SK-N-SH treated with all-trans-retinoic acid at 6 μM for 48 hours (cell line): ENCODE measurements at regions not wholly inside any gene's neighbourhood (a gene's known extent, or its start where the extent isn't known, plus 50 kb on each side); places are given as distances from the start of the nearest gene placed in this dataset.

Experiments used
- ARNTL ChIP-seq: fragments of 450-650 bp; formaldehyde crosslinking; IDR thresholded peaks from 2 replicates; pipeline ENCODE4 v1.5.0; 2020; ENCODE audit warnings: low read depth, mild to moderate bottlenecking, moderate library complexity, borderline replicate concordance
- BACH2 ChIP-seq: fragments of 250-450 bp; sonication (Bioruptor Pico); IDR thresholded peaks from 2 replicates; pipeline ENCODE4 v1.9.0; 2021; ENCODE audit warnings: mild to moderate bottlenecking, borderline replicate concordance
- CREB5 ChIP-seq: fragments of 250-450 bp; sonication (Bioruptor Pico); IDR thresholded peaks from 2 replicates; pipeline ENCODE4 v1.5.1; 2020; ENCODE audit warnings: low read depth, mild to moderate bottlenecking, moderate library complexity
- GLIS3 ChIP-seq: fragments of 250-450 bp; sonication (Bioruptor Pico); IDR thresholded peaks from 2 replicates; pipeline ENCODE4 v1.5.0; 2020; ENCODE audit warnings: mild to moderate bottlenecking, moderate library complexity
- ISL1 ChIP-seq: fragments of 250-450 bp; sonication (Bioruptor Pico); IDR thresholded peaks from 2 replicates; pipeline ENCODE4 v2.1.2; 2022; ENCODE audit warnings: mild to moderate bottlenecking, moderate library complexity
- OSR1 ChIP-seq: fragments of 250-450 bp; sonication (Bioruptor Pico); IDR thresholded peaks from 2 replicates; pipeline ENCODE4 v1.8.0; 2022; ENCODE audit warnings: moderate library complexity, mild to moderate bottlenecking, inconsistent platforms
- PATZ1 ChIP-seq: fragments of 250-450 bp; sonication (Bioruptor Pico); IDR thresholded peaks from 2 replicates; pipeline ENCODE4 v1.8.0; 2020; ENCODE audit warnings: mild to moderate bottlenecking, moderate library complexity, borderline replicate concordance
- SNAI2 ChIP-seq: fragments of 250-450 bp; sonication (Bioruptor Pico); IDR thresholded peaks from 2 replicates; pipeline ENCODE4 v1.5.0; 2020; ENCODE audit warnings: mild to moderate bottlenecking, moderate library complexity
- TOX ChIP-seq: fragments of 250-450 bp; sonication (Bioruptor Pico); IDR thresholded peaks from 2 replicates; pipeline ENCODE4 v1.8.0; 2021; ENCODE audit warnings: mild to moderate bottlenecking, moderate library complexity, borderline replicate concordance
- ZFP3 ChIP-seq: fragments of 250-450 bp; sonication (Bioruptor Pico); IDR thresholded peaks from 2 replicates; pipeline ENCODE4 v1.5.0; 2020; ENCODE audit warnings: mild to moderate bottlenecking, moderate library complexity
- ZFP30 ChIP-seq: fragments of 450-650 bp; formaldehyde crosslinking; IDR thresholded peaks from 2 replicates; pipeline ENCODE4 v1.5.0; 2022; ENCODE audit warnings: mild to moderate bottlenecking, moderate library complexity
- ZNF8 ChIP-seq: fragments of 450-650 bp; formaldehyde crosslinking; IDR thresholded peaks from 2 replicates; pipeline ENCODE4 v1.5.0; 2020; ENCODE audit warnings: mild to moderate bottlenecking, moderate library complexity
- TF ChIP-seq, protein P1 (sequence below): fragments of 250-450 bp; sonication (Bioruptor Pico); IDR thresholded peaks from 2 replicates; pipeline ENCODE4 v1.5.0; 2020; ENCODE audit warnings: mild to moderate bottlenecking, moderate library complexity

GRCh38 chr1:168443356-168443755, 100.4 kb downstream of the XCL2 start:
- no peak for TF ChIP-seq CREB5 (CRISPR knock-in tag)
- no peak for TF ChIP-seq ZFP3 (CRISPR knock-in tag)
- TF ChIP-seq ARNTL (CRISPR knock-in tag): no peak
- TF ChIP-seq, protein P1, sequence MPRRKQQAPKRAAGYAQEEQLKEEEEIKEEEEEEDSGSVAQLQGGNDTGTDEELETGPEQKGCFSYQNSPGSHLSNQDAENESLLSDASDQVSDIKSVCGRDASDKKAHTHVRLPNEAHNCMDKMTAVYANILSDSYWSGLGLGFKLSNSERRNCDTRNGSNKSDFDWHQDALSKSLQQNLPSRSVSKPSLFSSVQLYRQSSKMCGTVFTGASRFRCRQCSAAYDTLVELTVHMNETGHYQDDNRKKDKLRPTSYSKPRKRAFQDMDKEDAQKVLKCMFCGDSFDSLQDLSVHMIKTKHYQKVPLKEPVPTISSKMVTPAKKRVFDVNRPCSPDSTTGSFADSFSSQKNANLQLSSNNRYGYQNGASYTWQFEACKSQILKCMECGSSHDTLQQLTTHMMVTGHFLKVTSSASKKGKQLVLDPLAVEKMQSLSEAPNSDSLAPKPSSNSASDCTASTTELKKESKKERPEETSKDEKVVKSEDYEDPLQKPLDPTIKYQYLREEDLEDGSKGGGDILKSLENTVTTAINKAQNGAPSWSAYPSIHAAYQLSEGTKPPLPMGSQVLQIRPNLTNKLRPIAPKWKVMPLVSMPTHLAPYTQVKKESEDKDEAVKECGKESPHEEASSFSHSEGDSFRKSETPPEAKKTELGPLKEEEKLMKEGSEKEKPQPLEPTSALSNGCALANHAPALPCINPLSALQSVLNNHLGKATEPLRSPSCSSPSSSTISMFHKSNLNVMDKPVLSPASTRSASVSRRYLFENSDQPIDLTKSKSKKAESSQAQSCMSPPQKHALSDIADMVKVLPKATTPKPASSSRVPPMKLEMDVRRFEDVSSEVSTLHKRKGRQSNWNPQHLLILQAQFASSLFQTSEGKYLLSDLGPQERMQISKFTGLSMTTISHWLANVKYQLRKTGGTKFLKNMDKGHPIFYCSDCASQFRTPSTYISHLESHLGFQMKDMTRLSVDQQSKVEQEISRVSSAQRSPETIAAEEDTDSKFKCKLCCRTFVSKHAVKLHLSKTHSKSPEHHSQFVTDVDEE (CRISPR knock-in tag): no peak
- no peak for TF ChIP-seq SNAI2
- TF ChIP-seq PATZ1 (CRISPR knock-in tag): no peak
- no peak for TF ChIP-seq ISL1 (CRISPR knock-in tag)
- no peak for TF ChIP-seq ZNF8 (CRISPR knock-in tag)
- no peak for TF ChIP-seq GLIS3 (CRISPR knock-in tag)
- TF ChIP-seq OSR1: no peak
- TF ChIP-seq BACH2 (CRISPR knock-in tag): no peak
- no peak for TF ChIP-seq TOX (CRISPR knock-in tag)
- TF ChIP-seq ZFP30 (CRISPR knock-in tag): no peak
